ENCODE measurements at regions not wholly inside any gene's neighbourhood (a gene's known extent, or its start where the extent isn't known, plus 50 kb on each side); places are given as distances from the start of the nearest gene placed in this dataset.

- Histone ChIP-seq H3K27me3 (ENCODE audit: control insufficient read depth in 2 of 2, insufficient read depth in 2 of 2, low read length in 2 of 2) (no peaks in the 10 kb centered on the region), H3K4me1 (ENCODE audit: control insufficient read depth, extremely low read depth, insufficient read depth, low read length) (no peaks in the 10 kb centered on the region), H3K79me2 (ENCODE audit: control insufficient read depth, insufficient read depth, low read length) (no peaks in the 10 kb centered on the region), H4K20me1 (replicated peaks; ENCODE audit: control insufficient read depth, extremely low read depth, insufficient read depth, low read length) (no peaks in the 10 kb centered on the region), H3K36me3 (ENCODE audit: control insufficient read depth in 2 of 2, extremely low read depth in 1 of 2, insufficient read depth in 2 of 2, low read length in 2 of 2) (no peaks in the 10 kb centered on the region), H3K27ac (ENCODE audit: insufficient read depth, low read depth, low read length) (no peak overlapping the region), H3K4me2 (ENCODE audit: insufficient read depth, low read length) (no peak overlapping the region), H3K9ac (replicated peaks; ENCODE audit: extremely low read depth, insufficient read depth, low read length) (no peak overlapping the region), H3K9me1 (replicated peaks; ENCODE audit: control insufficient read depth, extremely low read depth, insufficient read depth, low read length) (no peaks in the 10 kb centered on the region), H3K4me3 (replicated peaks in 1 of 3; ENCODE audit: insufficient read depth in 1 of 3, low read depth in 1 of 3, low read length in 3 of 3) (no peak overlapping the region), H2AFZ (ENCODE audit: low read depth, low read length) (no peak overlapping the region), H3K9me3 (replicated peaks; ENCODE audit: control insufficient read depth, insufficient read depth, low read length) (no peaks in the 10 kb centered on the region)
- TF ChIP-seq MYC (IDR thresholded peaks at IDR 0.05; ENCODE audit: low read depth, low read length) (no peak), EZH2 (IDR thresholded peaks at IDR 0.05; ENCODE audit: borderline replicate concordance, low read depth, low read length, severe bottlenecking) (no peak), JUN (IDR thresholded peaks at IDR 0.05; ENCODE audit: borderline replicate concordance, insufficient read depth, insufficient read length, low read depth) (no peak), GATA2 (IDR thresholded peaks at IDR 0.05; ENCODE audit: insufficient read depth, insufficient read length, low read depth, low read length) (no peak), POLR2AphosphoS5 (IDR thresholded peaks at IDR 0.05; ENCODE audit: insufficient read depth, low read depth, low read length) (no peak), POLR2A (IDR thresholded peaks at IDR 0.05; ENCODE audit: low read depth, low read length) (no peak), CTCF (IDR thresholded peaks at IDR 0.05; ENCODE audit: extremely low read depth in 1 of 2, insufficient read depth in 1 of 2, low read depth in 1 of 2, low read length in 2 of 2) (no peak), FOS (IDR thresholded peaks at IDR 0.05; ENCODE audit: borderline replicate concordance, insufficient read depth, low read length) (no peak), MAX (IDR thresholded peaks at IDR 0.05; ENCODE audit: insufficient read depth, insufficient read length) (no peak)
- no peak for DNase-seq (ENCODE audit: low read depth, low spot score)
- ChIA-PET CTCF (no interaction called here), POLR2A (no interaction called here)
- no TSS peak for BruUV-seq (replicated peaks)
- intact Hi-C loops (cut with micrococcal nuclease): loop anchor here (10.0 kb wide), 1 partner anchor 959 kb away; no protein-coding TSS in a partner anchor
- dilution Hi-C loops (cut with MboI; ENCODE audit: extremely low pct_ligation_motif_present, low sequenced_read_pairs): no loop called here
- FAIRE-seq: no peak
Observed at GRCh38 chr12:127106041-127106440, 1160.9 kb upstream of the TMEM132C start.

Data from endothelial cell of umbilical vein (primary cell).